ENCODE measurements at regions not wholly inside any gene's neighbourhood (a gene's known extent, or its start where the extent isn't known, plus 50 kb on each side); places are given as distances from the start of the nearest gene placed in this dataset.

GRCh38 chr1:56070601-56071000 is 508.8 kb downstream of the PLPP3 start:
- DNase-seq (ENCODE audit: low read depth in 1 of 2, low spot score in 1 of 2): no peak
- TF ChIP-seq JUND (IDR thresholded peaks at IDR 0.05; ENCODE audit: low read depth): no peak
- in situ Hi-C loops (cut with HindIII; ENCODE audit: low pct_unique_long_range_greater_than_20kb, low sequenced_read_pairs): no loop called here

- in situ Hi-C loops (cut with HindIII; ENCODE audit: low pct_unique_long_range_greater_than_20kb, low sequenced_read_pairs): no loop called here
- DNase-seq (ENCODE audit: low read depth in 1 of 2, low spot score in 1 of 2): no peak
- no peak for TF ChIP-seq JUND (IDR thresholded peaks at IDR 0.05; ENCODE audit: low read depth)
These were observed 509.5 kb downstream of the PLPP3 start for GRCh38 chr1:56069824-56070223.

- in situ Hi-C loops (cut with HindIII; ENCODE audit: low pct_unique_long_range_greater_than_20kb, low sequenced_read_pairs): no loop called here
- no peak for TF ChIP-seq JUND (IDR thresholded peaks at IDR 0.05; ENCODE audit: low read depth)
These were observed 510.5 kb downstream of the PLPP3 start for GRCh38 chr1:56068908-56069307.

GRCh38 chr1:56068210-56068609 is 511.2 kb downstream of the PLPP3 start:
- TF ChIP-seq JUND (IDR thresholded peaks at IDR 0.05; ENCODE audit: low read depth): no peak
- DNase-seq (ENCODE audit: low read depth in 1 of 2, low spot score in 1 of 2): no peak
- in situ Hi-C loops (cut with HindIII; ENCODE audit: low pct_unique_long_range_greater_than_20kb, low sequenced_read_pairs): no loop called here

More at GRCh38 chr1:56068908-56069307, 510.5 kb downstream of the PLPP3 start:
- DNase-seq (ENCODE audit: low read depth in 1 of 2, low spot score in 1 of 2): no peak

- no peak for TF ChIP-seq JUND (IDR thresholded peaks at IDR 0.05; ENCODE audit: low read depth)
- no peak for DNase-seq (ENCODE audit: low read depth in 1 of 2, low spot score in 1 of 2)
- in situ Hi-C loops (cut with HindIII; ENCODE audit: low pct_unique_long_range_greater_than_20kb, low sequenced_read_pairs): no loop called here
These were observed 513.6 kb downstream of the PLPP3 start for GRCh38 chr1:56065729-56066128.

- DNase-seq (ENCODE audit: low read depth in 1 of 2, low spot score in 1 of 2): no peak
- no peak for TF ChIP-seq JUND (IDR thresholded peaks at IDR 0.05; ENCODE audit: low read depth)
- in situ Hi-C loops (cut with HindIII; ENCODE audit: low pct_unique_long_range_greater_than_20kb, low sequenced_read_pairs): no loop called here
These were observed 514.7 kb downstream of the PLPP3 start for GRCh38 chr1:56064705-56065104.

- TF ChIP-seq JUND (IDR thresholded peaks at IDR 0.05; ENCODE audit: low read depth): no peak
- no peak for DNase-seq (ENCODE audit: low read depth in 1 of 2, low spot score in 1 of 2)
- in situ Hi-C loops (cut with HindIII; ENCODE audit: low pct_unique_long_range_greater_than_20kb, low sequenced_read_pairs): no loop called here
These were observed 515.9 kb downstream of the PLPP3 start for GRCh38 chr1:56063461-56063860.

- no peak for DNase-seq (ENCODE audit: low read depth in 1 of 2, low spot score in 1 of 2)
- in situ Hi-C loops (cut with HindIII; ENCODE audit: low pct_unique_long_range_greater_than_20kb, low sequenced_read_pairs): no loop called here
- TF ChIP-seq JUND (IDR thresholded peaks at IDR 0.05; ENCODE audit: low read depth): no peak
These were observed 516.7 kb downstream of the PLPP3 start for GRCh38 chr1:56062625-56063024.

- DNase-seq (ENCODE audit: low read depth in 1 of 2, low spot score in 1 of 2): peak in 1 of 2 experiments; percentile 20
- in situ Hi-C loops (cut with HindIII; ENCODE audit: low pct_unique_long_range_greater_than_20kb, low sequenced_read_pairs): no loop called here
- no peak for TF ChIP-seq JUND (IDR thresholded peaks at IDR 0.05; ENCODE audit: low read depth)
These were observed 517.5 kb downstream of the PLPP3 start for GRCh38 chr1:56061824-56062223.

- in situ Hi-C loops (cut with HindIII; ENCODE audit: low pct_unique_long_range_greater_than_20kb, low sequenced_read_pairs): no loop called here
- TF ChIP-seq JUND (IDR thresholded peaks at IDR 0.05; ENCODE audit: low read depth): no peak
- no peak for DNase-seq (ENCODE audit: low read depth in 1 of 2, low spot score in 1 of 2)
These were observed 518.5 kb downstream of the PLPP3 start for GRCh38 chr1:56060906-56061305.

- no peak for TF ChIP-seq JUND (IDR thresholded peaks at IDR 0.05; ENCODE audit: low read depth)
- no peak for DNase-seq (ENCODE audit: low read depth in 1 of 2, low spot score in 1 of 2)
- in situ Hi-C loops (cut with HindIII; ENCODE audit: low pct_unique_long_range_greater_than_20kb, low sequenced_read_pairs): no loop called here
These were observed 521.6 kb downstream of the PLPP3 start for GRCh38 chr1:56057466-56058405.

GRCh38 chr1:56056438-56057287 is 522.7 kb downstream of the PLPP3 start:
- no peak for TF ChIP-seq JUND (IDR thresholded peaks at IDR 0.05; ENCODE audit: low read depth)
- DNase-seq (ENCODE audit: low read depth in 1 of 2, low spot score in 1 of 2): no peak
- in situ Hi-C loops (cut with HindIII; ENCODE audit: low pct_unique_long_range_greater_than_20kb, low sequenced_read_pairs): no loop called here

GRCh38 chr1:56054959-56055358 is 524.4 kb downstream of the PLPP3 start:
- in situ Hi-C loops (cut with HindIII; ENCODE audit: low pct_unique_long_range_greater_than_20kb, low sequenced_read_pairs): no loop called here

More at GRCh38 chr1:56054959-56055358, 524.4 kb downstream of the PLPP3 start:
- no peak for DNase-seq (ENCODE audit: low read depth in 1 of 2, low spot score in 1 of 2)
- TF ChIP-seq JUND (IDR thresholded peaks at IDR 0.05; ENCODE audit: low read depth): no peak
